ENCODE measurements at regions not wholly inside any gene's neighbourhood (a gene's known extent, or its start where the extent isn't known, plus 50 kb on each side); places are given as distances from the start of the nearest gene placed in this dataset.

- DNase-seq: no peak
These were observed 137.2 kb downstream of the EDN3 start for GRCh38 chr20:59437601-59438031.

GRCh38 chr20:59438201-59438600, 137.8 kb downstream of the EDN3 start:
- DNase-seq: no peak

- DNase-seq: no peak
These were observed 138.8 kb downstream of the EDN3 start for GRCh38 chr20:59439243-59439642.

DNA sequence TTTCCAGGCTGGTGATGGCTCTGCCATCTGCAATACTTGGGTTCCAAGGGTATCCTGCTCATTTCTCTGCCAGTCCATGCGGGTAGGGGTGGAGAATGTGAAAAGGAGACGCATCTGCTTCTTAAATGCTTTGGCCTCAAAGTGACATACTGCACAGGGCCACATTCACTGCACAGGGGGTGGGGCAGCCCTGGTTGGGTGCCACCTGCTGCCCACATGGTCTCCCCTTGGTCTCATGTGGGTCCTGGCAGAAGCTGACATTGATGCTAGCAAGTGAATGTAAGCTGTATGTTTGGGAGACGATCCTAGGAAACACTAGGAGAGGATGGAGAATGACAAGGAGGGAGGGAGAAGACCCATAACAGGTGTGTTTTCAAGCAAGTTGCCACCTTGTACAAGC, 140.9 kb downstream of the EDN3 start:
- no peak for DNase-seq

DNA sequence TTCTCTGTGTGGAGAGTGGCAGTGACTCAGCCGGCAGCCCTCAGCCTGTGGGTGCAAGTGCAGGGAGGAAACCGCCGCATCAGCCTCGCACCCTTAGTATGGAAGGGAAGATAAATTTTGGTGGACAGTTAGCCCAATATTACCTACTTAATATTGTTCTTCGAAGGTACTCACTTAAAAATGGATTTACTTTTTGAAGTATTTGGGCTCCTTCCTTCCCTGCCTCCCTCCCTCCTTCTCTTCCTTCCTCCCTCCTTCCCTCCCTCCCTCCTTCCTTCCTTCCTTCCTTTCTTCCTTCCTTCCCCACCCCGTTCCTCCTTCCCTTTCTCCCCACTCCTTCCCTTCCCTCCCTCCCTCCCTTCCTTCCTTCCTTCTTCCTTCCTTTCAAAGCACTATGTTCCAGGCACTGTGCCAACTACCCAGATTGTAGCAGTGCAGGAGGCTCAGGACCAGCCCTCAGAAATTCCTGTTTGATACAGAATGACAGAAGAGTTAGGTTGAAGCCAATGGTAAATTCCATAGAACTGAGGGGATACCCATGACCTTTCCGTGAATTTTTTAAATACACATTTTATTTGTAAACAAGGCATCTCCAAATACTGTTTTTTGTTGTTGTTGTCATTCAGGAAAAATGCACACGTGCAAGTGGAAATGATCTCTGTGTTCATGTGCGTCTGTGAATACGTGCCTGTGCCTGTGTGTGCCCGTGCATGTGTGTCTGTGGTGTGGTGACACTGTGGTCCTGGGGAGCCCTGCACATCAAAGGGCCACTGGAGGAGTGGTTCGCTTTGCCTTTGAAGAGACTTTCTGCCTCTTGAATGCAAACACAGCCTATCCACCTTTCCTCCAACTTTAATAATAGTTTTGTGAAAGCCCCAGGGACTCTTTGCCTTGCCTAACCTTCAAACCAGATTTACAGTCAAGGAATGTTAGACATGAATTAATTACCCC, 141.7 kb downstream of the EDN3 start:
- no peak for DNase-seq

DNA sequence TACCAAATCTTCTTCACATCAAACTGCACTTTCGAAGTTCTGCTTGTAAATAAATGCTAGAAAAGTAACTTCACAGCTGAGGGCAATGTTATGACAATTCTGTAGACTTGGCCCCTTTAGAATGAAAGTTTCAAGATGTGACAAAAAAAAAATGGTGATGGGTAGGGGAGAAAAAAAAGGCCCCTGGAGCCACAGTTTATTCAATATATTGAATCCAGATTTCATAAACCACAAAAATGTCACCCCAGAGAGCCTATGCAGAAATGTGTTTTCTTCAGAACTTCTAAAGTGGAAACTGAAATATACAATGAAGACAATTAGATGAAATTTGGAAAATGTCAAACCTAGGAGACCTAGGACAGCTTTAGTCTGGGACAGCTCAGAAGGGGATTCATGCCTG, 143.1 kb downstream of the EDN3 start:
- DNase-seq: no peak

DNA sequence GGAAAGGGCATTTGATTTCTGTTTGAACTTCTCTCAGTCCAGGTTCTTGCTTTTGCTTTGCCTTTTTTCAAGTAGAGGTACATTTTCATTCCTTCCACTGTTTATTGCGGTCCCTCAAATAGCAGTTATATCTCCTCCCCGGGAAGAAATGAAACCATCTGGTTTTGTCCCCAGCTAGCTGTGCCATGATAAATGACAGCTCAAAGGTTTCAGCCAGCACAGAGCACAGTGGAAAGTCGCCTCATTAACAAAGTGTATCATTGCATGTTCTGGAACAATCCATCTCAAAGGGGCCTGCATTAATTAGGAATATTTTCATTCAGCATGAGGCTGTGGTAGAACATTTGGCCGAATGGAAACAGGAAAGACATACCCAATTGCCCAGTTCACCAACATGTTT, 146.0 kb downstream of the EDN3 start:
- DNase-seq: no peak

GRCh38 chr20:59448196-59448595, 147.8 kb downstream of the EDN3 start:
- DNase-seq: no peak

- DNase-seq: peak; percentile 26
These were observed 148.5 kb downstream of the EDN3 start for GRCh38 chr20:59448851-59449444.

GRCh38 chr20:59451066-59451630, 150.7 kb downstream of the EDN3 start:
- DNase-seq: no peak

DNA sequence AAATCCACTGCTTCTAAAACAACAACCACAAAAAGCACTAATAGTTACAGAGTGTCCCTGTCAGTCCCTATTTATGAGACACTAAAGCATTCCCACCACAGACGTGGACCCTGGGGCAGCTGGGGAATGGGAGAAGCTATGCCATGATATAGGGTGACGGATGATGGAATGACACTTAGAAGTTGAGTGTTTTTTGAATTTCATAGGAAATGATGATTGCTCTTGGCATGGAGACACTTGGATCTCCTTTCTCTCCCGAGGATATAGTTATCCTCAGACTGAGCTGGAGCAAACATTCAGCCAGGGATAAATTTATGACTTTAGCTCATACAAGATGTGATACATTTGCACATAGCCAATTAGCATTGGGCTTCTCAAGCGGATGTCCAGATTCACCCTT, 151.2 kb downstream of the EDN3 start:
- no peak for DNase-seq

GRCh38 chr20:59452856-59453255, 151.5 kb upstream of the PHACTR3 start:
- DNase-seq: no peak

DNA sequence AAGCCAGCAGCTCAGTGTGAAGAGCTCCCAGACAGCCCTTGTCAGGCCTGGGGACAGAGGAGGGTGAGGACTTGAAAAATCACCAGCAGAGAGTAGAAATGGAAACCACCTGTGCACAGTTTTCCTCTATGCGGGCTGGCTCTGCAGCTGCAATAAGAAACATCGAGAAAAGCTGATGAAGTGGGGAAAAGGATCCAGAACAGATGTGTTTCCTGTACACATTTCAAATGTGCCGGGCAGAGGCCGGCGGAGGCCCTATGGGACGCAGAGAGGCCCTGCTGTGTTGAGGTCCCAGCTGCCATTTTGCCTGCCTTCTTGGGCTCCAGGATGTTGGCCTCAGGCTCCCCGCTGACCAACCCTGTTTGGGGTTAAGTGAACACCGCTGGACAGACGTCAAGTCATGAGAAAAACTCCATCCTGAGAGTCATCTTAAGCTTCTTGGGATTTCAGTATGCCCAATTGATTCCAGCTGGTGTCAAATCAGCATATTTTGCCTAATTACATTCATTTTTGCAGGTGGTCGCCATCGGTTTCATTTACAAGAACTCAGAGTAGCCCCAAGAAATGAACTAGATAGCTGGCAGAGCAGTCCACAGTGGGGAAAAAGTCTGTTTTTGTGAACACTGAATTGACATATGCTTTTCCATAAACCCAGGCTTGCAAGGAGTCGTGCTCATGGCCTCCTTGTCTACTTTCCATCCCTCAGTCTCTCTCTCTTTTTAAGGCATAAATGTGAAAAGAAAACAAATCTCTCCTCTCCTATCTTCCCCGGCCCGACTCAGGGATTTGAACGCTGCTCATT, 150.4 kb upstream of the PHACTR3 start:
- no peak for DNase-seq

DNA sequence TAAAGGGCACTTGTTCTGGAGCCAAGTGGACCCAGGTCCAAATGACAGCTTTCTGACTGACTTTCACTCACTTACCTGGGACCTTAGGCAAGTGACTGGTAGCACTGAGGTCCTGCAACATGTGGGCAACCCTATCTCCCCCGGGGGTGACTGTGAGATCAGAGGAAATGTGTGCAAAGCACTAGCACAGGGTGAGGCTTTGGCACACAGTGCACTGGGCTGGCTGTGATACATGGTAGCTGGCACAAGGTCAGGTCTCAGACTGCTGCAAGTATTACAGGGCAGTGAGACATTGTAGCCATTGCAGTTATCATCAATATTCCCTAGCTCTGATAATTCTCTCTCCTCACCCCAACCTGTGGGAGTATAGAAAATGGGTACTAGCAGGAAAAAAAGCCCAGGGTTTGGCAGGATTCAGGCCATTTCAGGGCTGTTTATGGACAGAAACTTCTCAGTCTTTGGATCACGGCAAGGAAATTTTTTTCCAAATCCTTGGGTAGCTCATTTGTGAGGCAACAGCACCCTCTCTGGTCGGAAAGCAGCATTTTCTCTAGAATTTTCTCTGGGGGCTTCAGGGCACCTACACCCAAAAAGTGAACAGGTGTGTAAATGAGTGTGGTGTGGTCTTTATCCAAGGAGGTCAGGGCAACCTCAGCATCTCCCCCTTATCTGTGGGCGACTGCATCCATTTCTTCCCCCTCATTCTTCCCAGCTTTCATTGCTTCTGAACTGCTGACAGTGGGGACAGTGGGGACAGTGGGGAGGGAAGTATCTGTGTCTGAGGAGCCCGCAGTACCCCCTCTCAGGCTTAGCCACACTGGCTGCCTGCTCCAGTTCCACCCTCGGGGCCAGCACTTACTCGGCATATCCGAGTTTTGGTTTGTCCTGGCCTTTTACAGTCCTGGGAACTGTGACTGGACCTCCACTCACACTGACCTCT, 148.7 kb upstream of the PHACTR3 start:
- DNase-seq: peak; percentile 15

- no peak for DNase-seq
These were observed 147.7 kb upstream of the PHACTR3 start for GRCh38 chr20:59456342-59457279.

DNA sequence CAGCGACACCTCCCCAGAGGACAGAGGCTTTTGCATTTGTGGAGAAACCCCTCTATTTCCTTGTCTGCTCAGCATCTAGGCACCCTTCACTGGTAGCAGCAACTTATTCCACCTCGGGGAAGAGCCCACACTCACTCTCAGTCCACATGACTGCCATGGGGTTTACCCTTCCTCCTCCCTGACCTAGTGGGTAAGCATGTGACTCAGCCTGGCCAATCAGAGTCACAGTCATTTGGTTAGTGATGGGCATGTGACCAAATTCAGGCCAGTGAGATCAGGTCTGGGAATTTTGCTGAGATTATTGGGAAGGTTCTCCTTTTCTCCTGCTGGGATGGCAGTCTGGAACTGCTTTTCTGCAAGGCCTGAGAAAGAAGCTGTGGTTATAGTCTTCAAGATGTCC, 145.7 kb upstream of the PHACTR3 start:
- DNase-seq: no peak

GRCh38 chr20:59459586-59459985, 144.8 kb upstream of the PHACTR3 start:
- no peak for DNase-seq

DNA sequence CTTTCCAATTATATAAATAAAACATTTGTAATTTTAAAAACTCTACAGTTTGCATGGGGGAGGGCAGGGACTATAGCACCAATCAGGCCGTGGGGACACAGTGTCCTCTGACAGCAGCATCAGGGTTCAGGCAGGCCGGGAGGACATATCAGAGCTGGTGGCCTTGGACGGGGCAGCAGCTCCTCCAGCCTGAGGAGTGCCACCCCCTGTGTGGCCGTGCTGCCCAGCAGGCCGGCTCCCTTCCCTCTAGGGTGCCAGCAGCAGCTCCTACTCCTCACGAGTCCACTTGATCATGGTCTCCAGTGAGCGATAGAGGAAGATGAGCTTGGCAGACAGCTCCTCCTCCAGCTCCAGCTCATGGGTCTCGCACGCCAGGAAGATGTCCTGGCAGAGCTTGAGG, 144.0 kb upstream of the PHACTR3 start:
- no peak for DNase-seq

- no peak for DNase-seq
These were observed 142.8 kb upstream of the PHACTR3 start for GRCh38 chr20:59461526-59461925.

GRCh38 chr20:59462249-59462648, 142.1 kb upstream of the PHACTR3 start:
- DNase-seq: no peak

- DNase-seq: no peak
These were observed 140.8 kb upstream of the PHACTR3 start for GRCh38 chr20:59463541-59463940.
